Loucy (cell line): ENCODE measurements at regions not wholly inside any gene's neighbourhood (a gene's known extent, or its start where the extent isn't known, plus 50 kb on each side); places are given as distances from the start of the nearest gene placed in this dataset.

ENCODE experiments used
- CTCF ChIP-seq: fragments of 200-600 bp; sonication (generic); conservative IDR thresholded peaks from 2 replicates; pipeline ENCODE4 v1.5.1; 2014; ENCODE audit warnings: mild to moderate bottlenecking, antibody characterized with exemption, low read length
- EZH2phosphoT487 ChIP-seq: fragments of 200-600 bp; IDR thresholded peaks from 2 replicates; pipeline ENCODE4 v1.6.1; 2018; ENCODE audit warnings: antibody characterized with exemption, mild to moderate bottlenecking, moderate library complexity, borderline replicate concordance

GRCh38 chr12:90456248-90456647 lies 498.7 kb downstream of the CCER1 start:
- TF ChIP-seq CTCF, result no peak
- TF ChIP-seq EZH2phosphoT487, result no peak
